K562 (cell line): ENCODE measurements at regions not wholly inside any gene's neighbourhood (a gene's known extent, or its start where the extent isn't known, plus 50 kb on each side); places are given as distances from the start of the nearest gene placed in this dataset.
A peak's percentile ranks its signal among the peaks of the same experiment; 100 is the strongest.

Experiments
- CBFA2T3 ChIP-seq: fragments of 450-650 bp; IDR thresholded peaks from 2 replicates; pipeline ENCODE4 v1.6.1; 2017
- FOXP1 ChIP-seq: sonication (generic); formaldehyde crosslinking; IDR thresholded peaks from 2 replicates; pipeline ENCODE4 v1.8.0; 2022; ENCODE audit warnings: mild to moderate bottlenecking, missing genetic modification reagents
- ILF3 ChIP-seq: fragments of 450-650 bp; IDR thresholded peaks from 2 replicates; pipeline ENCODE4 v1.6.1; 2018; ENCODE audit warnings: antibody characterized with exemption, mild to moderate bottlenecking, moderate library complexity, borderline replicate concordance
- KDM1A ChIP-seq, 2 experiments: fragments of 450-650 bp; IDR thresholded peaks; 2 replicates each; pipeline ENCODE4 v1.6.1; 2016; ENCODE audit warnings: mild to moderate bottlenecking in 2 of 2
- L3MBTL2 ChIP-seq: fragments of 450-650 bp; IDR thresholded peaks from 2 replicates; pipeline ENCODE4 v1.6.1; 2016; ENCODE audit warnings: mild to moderate bottlenecking, moderate library complexity
- PHF21A ChIP-seq: fragments of 450-650 bp; IDR thresholded peaks from 2 replicates; pipeline ENCODE4 v1.6.1; 2017; ENCODE audit warnings: low read depth, borderline replicate concordance
- RBM17 ChIP-seq: fragments of 200-400 bp; formaldehyde crosslinking; IDR thresholded peaks from 2 replicates; pipeline ENCODE4 v1.6.1; 2017; ENCODE audit warnings: low read depth, mild to moderate bottlenecking, low read length, borderline replicate concordance
- RCOR1 ChIP-seq, 2 experiments: IDR thresholded peaks; 2 replicates each; pipeline ENCODE4 v1.6.1; 2012; ENCODE audit warnings: low read depth in 2 of 2, low read length in 2 of 2, borderline replicate concordance in 1 of 2, improper control_type of control experiment in 1 of 2
- SNRNP70 ChIP-seq: fragments of 200-400 bp; formaldehyde crosslinking; optimal IDR thresholded peaks from 2 replicates; pipeline ENCODE3; 2017; ENCODE audit warnings: low read depth, low read length
- YY1 ChIP-seq, 3 experiments: IDR thresholded peaks; 2 replicates each; pipeline ENCODE4 v1.6.1; 2011; ENCODE audit warnings: low read length in 2 of 3, mild to moderate bottlenecking in 2 of 3, moderate library complexity in 2 of 3, borderline replicate concordance in 1 of 3, control low read depth in 1 of 3, low read depth in 1 of 3; ENCODE audit not compliant: insufficient read depth in 3 of 3, insufficient replicate concordance in 2 of 3, control insufficient read depth in 1 of 3, insufficient read length in 1 of 3; ENCODE audit errors: extremely low read depth in 1 of 3
- ZNF785 ChIP-seq: fragments of 250-450 bp; sonication (Bioruptor Pico); IDR thresholded peaks from 2 replicates; pipeline ENCODE4 v1.4.0; 2020; ENCODE audit warnings: mild to moderate bottlenecking
- ZNF830 ChIP-seq: fragments of 250-450 bp; sonication (Bioruptor Pico); IDR thresholded peaks from 2 replicates; pipeline ENCODE4 v1.5.0; 2021; ENCODE audit warnings: mild to moderate bottlenecking
- TF ChIP-seq, protein P1 (sequence below): fragments of 450-650 bp; IDR thresholded peaks from 2 replicates; pipeline ENCODE4 v1.7.0; 2016; ENCODE audit warnings: borderline replicate concordance
- TF ChIP-seq, protein P2 (sequence below): sonication (generic); formaldehyde crosslinking; IDR thresholded peaks from 2 replicates; pipeline ENCODE4 v1.9.0; 2022; ENCODE audit warnings: mild to moderate bottlenecking, missing genetic modification reagents
- TF ChIP-seq, protein P3 (sequence below): sonication (generic); formaldehyde crosslinking; IDR thresholded peaks from 2 replicates; pipeline ENCODE4 v1.8.1; 2023; ENCODE audit warnings: mild to moderate bottlenecking, missing genetic modification reagents
- TF ChIP-seq, protein P4 (sequence below): fragments of 450-650 bp; formaldehyde crosslinking; IDR thresholded peaks from 2 replicates; pipeline ENCODE4 v1.4.0; 2020; ENCODE audit warnings: mild to moderate bottlenecking, mixed read lengths
- TF ChIP-seq, protein P5 (sequence below): fragments of 450-650 bp; IDR thresholded peaks from 2 replicates; pipeline ENCODE4 v1.6.1; 2017; ENCODE audit warnings: antibody characterized with exemption, mild to moderate bottlenecking

DNA sequence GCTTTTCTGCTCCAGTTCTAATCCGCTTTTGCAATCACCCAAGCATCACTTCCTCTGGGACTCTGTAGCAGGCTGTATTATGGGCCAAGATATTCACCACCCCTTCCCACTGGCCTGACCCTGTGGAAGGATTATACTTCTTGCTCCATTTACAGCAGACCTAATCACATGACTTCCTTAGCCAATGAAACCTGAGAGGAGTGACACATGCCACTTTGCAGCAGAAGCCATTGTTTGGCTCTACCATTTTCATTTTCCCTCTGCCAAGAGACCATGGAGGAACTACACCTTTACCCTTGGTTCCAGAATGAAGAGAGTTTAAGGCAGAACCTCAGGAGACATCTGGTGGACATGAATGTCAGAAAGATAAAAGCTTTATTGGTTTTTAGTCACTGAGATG, 134.9 kb upstream of the HSD17B12 start (continued):
- TF ChIP-seq, protein P1, sequence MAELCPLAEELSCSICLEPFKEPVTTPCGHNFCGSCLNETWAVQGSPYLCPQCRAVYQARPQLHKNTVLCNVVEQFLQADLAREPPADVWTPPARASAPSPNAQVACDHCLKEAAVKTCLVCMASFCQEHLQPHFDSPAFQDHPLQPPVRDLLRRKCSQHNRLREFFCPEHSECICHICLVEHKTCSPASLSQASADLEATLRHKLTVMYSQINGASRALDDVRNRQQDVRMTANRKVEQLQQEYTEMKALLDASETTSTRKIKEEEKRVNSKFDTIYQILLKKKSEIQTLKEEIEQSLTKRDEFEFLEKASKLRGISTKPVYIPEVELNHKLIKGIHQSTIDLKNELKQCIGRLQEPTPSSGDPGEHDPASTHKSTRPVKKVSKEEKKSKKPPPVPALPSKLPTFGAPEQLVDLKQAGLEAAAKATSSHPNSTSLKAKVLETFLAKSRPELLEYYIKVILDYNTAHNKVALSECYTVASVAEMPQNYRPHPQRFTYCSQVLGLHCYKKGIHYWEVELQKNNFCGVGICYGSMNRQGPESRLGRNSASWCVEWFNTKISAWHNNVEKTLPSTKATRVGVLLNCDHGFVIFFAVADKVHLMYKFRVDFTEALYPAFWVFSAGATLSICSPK = no peak
- TF ChIP-seq FOXP1 (CRISPR knock-in tag) = no peak
- TF ChIP-seq, protein P2, sequence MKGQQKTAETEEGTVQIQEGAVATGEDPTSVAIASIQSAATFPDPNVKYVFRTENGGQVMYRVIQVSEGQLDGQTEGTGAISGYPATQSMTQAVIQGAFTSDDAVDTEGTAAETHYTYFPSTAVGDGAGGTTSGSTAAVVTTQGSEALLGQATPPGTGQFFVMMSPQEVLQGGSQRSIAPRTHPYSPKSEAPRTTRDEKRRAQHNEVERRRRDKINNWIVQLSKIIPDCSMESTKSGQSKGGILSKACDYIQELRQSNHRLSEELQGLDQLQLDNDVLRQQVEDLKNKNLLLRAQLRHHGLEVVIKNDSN (CRISPR knock-in tag) = peak; percentile 29; the same call in 1 of the 2 replicates
- peak in 1 of 3 experiments; percentile 32 for TF ChIP-seq YY1 (IDR thresholded peaks at IDR 0.05; ENCODE audit: borderline replicate concordance in 1 of 3, control insufficient read depth in 1 of 3, extremely low read depth in 1 of 3, insufficient read depth in 3 of 3, insufficient read length in 1 of 3, insufficient replicate concordance in 2 of 3, low read depth in 1 of 3, low read length in 2 of 3)
- no peak for TF ChIP-seq RBM17
- TF ChIP-seq ZNF830 (CRISPR knock-in tag) = no peak
- TF ChIP-seq SNRNP70 = no peak
- no peak for TF ChIP-seq KDM1A (IDR thresholded peaks at IDR 0.05)
- no peak for TF ChIP-seq ZNF785 (CRISPR knock-in tag)
- TF ChIP-seq RCOR1 (IDR thresholded peaks at IDR 0.05; ENCODE audit: borderline replicate concordance in 1 of 2, low read depth in 2 of 2, low read length in 2 of 2) = no peak
- no peak for TF ChIP-seq CBFA2T3
- TF ChIP-seq L3MBTL2 = peak; percentile 51; the same call in 1 of the 2 replicates
- no peak for TF ChIP-seq ILF3
- TF ChIP-seq PHF21A = no peak
- TF ChIP-seq, protein P3, sequence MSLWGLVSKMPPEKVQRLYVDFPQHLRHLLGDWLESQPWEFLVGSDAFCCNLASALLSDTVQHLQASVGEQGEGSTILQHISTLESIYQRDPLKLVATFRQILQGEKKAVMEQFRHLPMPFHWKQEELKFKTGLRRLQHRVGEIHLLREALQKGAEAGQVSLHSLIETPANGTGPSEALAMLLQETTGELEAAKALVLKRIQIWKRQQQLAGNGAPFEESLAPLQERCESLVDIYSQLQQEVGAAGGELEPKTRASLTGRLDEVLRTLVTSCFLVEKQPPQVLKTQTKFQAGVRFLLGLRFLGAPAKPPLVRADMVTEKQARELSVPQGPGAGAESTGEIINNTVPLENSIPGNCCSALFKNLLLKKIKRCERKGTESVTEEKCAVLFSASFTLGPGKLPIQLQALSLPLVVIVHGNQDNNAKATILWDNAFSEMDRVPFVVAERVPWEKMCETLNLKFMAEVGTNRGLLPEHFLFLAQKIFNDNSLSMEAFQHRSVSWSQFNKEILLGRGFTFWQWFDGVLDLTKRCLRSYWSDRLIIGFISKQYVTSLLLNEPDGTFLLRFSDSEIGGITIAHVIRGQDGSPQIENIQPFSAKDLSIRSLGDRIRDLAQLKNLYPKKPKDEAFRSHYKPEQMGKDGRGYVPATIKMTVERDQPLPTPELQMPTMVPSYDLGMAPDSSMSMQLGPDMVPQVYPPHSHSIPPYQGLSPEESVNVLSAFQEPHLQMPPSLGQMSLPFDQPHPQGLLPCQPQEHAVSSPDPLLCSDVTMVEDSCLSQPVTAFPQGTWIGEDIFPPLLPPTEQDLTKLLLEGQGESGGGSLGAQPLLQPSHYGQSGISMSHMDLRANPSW (CRISPR knock-in tag) = no peak
- TF ChIP-seq, protein P4, sequence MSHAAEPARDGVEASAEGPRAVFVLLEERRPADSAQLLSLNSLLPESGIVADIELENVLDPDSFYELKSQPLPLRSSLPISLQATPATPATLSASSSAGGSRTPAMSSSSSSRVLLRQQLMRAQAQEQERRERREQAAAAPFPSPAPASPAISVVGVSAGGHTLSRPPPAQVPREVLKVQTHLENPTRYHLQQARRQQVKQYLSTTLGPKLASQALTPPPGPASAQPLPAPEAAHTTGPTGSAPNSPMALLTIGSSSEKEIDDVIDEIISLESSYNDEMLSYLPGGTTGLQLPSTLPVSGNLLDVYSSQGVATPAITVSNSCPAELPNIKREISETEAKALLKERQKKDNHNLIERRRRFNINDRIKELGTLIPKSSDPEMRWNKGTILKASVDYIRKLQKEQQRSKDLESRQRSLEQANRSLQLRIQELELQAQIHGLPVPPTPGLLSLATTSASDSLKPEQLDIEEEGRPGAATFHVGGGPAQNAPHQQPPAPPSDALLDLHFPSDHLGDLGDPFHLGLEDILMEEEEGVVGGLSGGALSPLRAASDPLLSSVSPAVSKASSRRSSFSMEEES (CRISPR knock-in tag) = peak; percentile 76
- TF ChIP-seq, protein P5, sequence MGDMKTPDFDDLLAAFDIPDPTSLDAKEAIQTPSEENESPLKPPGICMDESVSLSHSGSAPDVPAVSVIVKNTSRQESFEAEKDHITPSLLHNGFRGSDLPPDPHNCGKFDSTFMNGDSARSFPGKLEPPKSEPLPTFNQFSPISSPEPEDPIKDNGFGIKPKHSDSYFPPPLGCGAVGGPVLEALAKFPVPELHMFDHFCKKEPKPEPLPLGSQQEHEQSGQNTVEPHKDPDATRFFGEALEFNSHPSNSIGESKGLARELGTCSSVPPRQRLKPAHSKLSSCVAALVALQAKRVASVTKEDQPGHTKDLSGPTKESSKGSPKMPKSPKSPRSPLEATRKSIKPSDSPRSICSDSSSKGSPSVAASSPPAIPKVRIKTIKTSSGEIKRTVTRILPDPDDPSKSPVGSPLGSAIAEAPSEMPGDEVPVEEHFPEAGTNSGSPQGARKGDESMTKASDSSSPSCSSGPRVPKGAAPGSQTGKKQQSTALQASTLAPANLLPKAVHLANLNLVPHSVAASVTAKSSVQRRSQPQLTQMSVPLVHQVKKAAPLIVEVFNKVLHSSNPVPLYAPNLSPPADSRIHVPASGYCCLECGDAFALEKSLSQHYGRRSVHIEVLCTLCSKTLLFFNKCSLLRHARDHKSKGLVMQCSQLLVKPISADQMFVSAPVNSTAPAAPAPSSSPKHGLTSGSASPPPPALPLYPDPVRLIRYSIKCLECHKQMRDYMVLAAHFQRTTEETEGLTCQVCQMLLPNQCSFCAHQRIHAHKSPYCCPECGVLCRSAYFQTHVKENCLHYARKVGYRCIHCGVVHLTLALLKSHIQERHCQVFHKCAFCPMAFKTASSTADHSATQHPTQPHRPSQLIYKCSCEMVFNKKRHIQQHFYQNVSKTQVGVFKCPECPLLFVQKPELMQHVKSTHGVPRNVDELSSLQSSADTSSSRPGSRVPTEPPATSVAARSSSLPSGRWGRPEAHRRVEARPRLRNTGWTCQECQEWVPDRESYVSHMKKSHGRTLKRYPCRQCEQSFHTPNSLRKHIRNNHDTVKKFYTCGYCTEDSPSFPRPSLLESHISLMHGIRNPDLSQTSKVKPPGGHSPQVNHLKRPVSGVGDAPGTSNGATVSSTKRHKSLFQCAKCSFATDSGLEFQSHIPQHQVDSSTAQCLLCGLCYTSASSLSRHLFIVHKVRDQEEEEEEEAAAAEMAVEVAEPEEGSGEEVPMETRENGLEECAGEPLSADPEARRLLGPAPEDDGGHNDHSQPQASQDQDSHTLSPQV = no peak
